Stromal cell of bone marrow (primary cell): ENCODE measurements at regions not wholly inside any gene's neighbourhood (a gene's known extent, or its start where the extent isn't known, plus 50 kb on each side); places are given as distances from the start of the nearest gene placed in this dataset.
"Not testable (repeated sequence)": the region's sequence is repeated elsewhere in the genome, so short reads cannot be mapped to it uniquely, and the experiment has no call there.

Experiments
- DNase-seq: peaks from one replicate; pipeline ENCODE4 v3.0.0-alpha.2; 2012; ENCODE audit warnings: low read depth

DNA sequence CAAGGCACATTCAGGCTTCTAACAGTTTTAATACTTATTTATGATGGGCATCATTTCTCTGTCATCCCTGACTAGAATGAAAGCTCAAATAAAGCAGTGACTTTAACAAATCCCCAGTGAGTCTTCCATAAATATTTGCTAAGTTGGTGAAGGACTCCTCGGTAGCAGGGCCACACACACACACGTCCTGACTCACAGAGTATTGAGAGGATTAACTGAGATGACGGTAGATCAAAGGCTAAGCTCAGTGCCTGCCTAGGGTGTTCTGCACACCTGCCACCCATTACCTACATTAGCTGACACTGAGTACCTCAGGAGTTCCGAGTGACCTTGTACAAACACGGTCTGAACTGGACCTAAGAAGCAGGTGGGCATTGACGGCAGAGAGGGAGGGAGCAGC lies 197.3 kb upstream of the SFSWAP start:
- no peak for DNase-seq

DNA sequence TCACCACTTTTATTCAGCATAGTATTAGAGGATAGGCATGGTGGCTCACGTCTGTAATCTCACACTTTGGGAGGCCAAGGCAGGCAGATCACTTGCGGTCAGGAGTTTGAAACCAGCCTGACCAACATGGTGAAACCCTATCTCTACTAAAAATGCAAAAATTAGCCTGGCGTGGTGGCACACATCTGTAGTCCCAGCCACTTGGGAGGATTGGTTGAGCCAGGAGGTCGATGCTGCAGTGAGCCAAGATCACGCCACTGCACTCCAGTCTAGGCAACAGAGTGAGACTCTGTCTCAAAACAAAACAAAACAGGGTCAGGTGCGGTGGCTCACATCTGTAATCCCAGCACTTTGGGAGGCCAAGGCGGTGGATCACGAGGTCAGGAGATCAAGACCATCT lies 190.3 kb upstream of the SFSWAP start:
- not testable (repeated sequence) for DNase-seq

DNA sequence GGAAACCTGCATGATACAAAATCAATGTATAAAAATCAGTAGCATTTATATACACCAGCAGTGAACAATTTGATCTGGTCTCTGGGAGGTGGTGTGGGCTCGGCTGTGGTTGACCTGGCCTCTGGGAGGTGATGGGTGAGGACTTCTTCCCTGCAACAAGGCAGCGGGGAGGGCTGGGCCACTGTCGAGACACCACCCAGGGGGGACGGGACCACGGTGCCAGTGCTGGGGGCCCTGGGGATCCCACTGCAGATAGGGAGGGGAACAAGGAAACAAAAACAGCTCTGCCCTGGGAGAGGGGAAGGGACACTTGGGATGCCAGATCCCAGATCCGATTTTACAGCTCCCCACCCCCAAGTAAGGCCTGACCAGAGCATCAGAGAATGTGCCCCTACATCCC lies 189.6 kb upstream of the SFSWAP start:
- DNase-seq: no peak

DNA sequence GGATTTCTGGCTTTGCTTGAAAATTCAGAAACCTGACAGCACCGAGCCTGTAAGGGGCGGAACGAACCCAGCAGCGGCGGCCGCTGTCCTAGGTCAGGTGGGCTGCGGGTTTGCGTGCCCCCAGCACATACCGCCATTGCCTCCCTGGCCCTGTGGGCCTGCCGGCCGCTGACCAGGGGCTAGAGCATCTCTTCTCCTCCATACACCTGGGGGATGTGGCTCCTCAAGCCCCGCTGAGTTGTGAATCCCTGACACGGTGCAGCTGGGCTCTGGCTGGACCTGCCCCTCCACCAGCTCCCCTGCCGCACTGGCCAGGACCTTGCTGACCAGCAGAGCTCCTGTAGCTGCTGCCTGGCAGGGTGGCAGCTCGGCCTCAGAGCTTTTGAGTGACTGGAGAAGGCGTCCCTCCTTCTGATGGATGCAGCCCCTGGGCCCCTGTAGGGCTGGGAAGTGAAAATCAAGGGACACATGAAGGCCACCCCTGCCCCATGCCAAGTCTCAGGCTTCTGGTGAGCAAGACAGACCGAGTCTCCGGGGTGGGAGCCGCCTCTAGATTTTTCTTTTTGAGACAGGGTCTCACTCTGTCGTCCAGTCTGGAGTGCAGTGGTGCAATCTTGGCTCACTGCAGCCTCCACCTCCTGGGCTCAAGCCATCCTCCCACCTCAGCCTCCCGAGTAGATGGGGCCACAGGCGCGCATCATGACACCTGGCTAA lies 184.9 kb upstream of the SFSWAP start:
- no peak for DNase-seq

DNA sequence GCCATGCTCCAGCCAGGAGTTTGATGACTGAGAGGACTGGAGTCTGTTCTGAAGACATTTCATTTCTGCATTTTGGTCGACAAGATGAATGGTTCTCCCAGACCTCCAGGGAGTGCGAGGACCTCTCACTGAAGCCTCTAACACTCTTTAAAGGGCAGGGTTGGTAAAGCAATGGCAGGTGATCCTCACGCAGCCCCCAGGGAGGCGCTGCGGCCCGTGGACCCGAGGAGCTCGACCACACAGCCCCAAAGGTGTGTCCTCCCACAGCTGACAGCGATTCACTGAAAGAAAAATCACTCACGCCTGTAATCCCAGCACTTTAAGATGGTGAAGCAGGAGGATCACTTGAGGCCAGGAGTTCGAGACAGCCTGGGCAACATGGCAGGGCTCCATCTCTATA lies 183.8 kb upstream of the SFSWAP start:
- DNase-seq: no peak

DNA sequence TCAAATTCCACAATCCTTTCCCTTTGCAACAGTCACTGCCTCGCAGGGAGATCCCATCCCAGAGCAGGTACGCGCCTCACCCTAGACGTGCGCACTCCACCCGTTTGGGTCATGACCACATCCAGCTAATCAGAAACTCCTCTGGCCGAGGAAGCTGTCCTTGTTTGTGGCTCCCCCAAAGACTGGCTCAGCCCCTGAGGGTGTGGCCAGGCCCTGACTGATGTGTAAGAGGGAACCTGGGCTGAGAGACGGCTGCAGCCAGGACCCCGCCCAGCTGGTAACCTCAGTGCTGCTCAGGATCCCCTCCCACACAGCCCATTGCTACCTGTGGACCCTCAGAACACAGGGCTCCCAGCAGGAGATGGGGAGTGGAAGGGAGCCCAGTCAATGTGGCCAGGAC lies 183.2 kb upstream of the SFSWAP start:
- no peak for DNase-seq

DNA sequence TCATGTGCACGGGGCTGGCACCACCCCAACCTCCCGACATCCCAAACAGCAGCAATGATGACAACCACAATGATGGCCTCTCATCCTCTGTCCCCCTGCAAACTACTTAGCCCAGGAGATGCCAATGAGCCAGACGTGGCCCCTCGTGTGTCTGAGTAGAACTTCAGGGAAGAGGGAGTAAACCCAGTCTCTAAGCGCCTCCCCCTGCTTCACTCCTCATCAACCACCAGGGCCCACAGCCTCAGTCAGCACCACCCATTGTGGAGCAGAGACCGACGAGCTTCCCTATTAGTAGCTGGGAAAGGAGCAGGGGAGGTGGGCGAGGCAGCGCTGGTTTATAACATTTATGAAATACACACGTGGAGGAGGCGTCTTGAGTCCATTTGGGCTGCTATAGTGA lies 182.7 kb upstream of the SFSWAP start:
- DNase-seq: no peak

DNA sequence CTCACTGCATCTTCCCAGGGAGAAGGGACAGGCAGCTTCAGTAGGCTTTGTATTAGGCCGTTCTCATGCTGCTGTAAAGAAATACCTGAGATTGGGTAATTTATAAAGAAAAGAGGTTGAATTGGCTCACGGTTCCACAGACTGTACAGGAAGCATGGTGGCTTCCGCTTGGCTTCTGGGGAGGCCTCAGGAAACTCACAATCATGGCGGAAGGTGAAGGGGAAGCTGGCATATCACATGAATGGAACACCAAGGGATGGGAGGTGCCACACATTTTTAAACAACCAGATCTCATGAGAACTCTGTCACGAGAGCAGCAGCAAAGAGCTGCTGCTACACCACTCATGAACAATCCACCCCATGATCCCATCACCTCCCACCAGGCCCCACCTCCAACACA lies 182.2 kb upstream of the SFSWAP start:
- no peak for DNase-seq

DNA sequence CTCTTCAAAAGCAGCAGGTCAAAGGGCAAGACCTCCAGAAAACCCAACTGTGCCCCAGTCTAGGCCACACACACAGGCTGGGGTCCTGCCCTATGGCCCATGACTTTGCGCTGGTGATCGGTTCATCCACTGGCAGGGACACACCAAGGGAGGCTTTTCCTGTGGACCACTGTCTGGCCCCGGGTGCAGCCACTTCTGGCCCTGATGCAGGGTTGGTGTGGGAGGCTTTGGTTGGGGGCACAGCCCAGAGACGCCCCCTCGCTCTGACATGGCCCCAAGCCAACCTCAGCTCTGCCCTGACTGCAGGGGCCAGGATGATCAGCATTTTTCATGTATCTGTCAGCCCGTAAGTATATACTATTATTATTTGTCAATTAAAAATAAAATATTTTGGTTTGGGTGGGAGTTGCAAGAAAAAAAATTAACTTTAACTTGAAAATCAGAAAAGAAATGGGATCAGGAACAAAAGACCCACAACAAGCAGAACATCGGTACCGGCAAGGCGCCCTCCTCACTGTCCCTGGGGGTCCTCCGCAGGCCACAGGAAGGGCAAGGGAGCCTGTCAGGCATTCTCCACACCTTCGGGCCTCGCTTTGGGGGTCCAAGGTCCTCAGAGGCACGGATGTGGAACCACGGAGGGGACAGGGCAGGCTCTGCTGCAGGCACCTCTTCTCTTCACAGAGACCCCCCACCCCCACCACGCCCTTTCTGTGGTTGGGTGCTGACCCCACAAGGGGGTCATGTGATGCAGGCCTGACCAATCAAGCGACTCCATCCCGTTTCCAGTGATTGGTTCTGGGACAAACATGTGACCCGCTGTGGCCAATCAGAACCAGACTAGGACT lies 181.5 kb upstream of the SFSWAP start:
- no peak for DNase-seq

DNA sequence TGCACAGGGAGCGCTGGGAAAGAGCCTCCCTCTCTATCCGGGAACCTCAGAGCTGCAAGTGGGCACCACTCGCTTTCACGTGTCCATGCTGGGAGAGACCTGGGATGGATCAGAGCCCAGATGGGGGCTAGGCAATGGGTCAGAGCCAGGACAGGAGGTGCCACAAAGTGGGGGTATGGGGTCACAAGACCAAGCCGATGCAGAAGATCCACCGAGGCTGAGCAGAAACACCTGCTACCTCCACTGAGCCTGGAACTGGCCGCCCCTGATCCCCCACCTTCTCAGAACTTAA lies 180.9 kb upstream of the SFSWAP start:
- no peak for DNase-seq

DNA sequence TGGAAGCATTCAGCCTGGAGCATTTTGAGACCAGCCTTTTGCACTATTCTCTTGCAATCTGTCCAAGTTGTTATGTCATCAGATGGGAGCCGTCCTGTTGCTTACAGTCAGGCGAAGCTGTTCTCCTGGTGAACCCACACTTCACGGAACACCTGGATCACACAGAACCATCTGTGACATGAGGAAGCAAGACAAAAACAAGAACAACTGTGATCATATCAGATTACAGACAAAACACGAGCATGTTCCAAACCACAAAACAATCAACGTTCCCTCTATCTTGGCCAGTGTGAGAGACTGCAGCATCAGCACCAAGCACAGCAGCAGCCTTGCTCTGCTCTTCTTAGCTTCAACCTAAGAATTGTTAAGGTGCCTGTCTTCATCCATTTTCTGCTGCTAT lies 180.5 kb upstream of the SFSWAP start:
- no peak for DNase-seq

DNA sequence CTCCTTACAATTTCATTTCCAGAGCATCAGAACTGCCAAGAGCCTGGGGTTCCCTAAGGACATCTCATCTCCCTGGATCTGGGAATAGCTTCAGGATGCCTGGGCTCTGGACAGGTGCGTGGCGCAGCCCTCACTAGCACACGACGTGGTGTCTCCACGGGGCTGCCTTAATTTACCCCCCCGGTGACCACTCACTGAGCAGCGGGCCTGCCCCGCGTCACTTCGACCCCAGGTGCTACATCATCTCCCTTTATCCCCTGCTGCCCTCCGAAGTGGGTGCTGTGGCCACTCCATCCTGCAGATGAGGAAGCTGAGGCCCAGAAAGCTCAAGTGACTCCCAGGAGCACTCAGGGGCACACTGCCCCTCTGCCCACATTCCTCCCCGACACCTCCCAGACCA lies 177.8 kb upstream of the SFSWAP start:
- DNase-seq: no peak

DNA sequence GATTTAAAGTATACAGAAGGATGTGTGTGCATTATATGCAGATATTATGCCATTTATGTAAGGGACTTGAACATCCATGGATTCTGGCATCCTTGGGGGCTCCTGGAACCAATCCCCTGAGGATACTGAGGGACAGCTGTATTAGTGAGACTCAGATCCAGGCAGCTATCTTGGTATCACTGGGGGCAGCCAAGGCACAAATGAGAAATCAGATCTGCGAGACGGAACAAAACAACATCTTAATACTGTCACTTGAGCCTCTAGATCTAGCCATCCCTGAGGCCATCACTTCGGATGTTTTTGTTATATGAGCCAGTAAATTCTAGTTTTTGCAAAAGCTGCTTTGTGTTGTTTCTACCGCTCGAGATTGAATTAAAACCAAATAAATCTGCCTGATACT lies 175.1 kb upstream of the SFSWAP start:
- no peak for DNase-seq

DNA sequence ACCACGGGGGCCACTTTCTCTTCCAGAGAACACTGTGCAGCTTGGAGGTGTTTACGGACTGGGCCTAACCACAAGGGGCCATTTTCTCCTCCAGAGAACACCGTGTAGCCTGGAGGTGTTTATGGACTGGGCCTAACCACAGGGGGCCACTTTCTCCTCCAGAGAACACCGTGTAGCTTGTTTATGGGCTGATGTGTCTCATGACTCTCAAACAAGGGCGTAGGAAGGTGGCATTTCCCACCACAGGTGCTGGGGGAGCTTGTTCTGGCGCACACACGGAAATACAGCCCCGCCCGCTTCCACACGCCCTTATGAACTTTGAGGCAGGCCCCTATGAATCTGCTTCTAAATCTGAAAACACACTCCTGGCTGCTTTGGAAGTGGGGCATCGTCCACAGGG lies 174.6 kb upstream of the SFSWAP start:
- DNase-seq: no peak

DNA sequence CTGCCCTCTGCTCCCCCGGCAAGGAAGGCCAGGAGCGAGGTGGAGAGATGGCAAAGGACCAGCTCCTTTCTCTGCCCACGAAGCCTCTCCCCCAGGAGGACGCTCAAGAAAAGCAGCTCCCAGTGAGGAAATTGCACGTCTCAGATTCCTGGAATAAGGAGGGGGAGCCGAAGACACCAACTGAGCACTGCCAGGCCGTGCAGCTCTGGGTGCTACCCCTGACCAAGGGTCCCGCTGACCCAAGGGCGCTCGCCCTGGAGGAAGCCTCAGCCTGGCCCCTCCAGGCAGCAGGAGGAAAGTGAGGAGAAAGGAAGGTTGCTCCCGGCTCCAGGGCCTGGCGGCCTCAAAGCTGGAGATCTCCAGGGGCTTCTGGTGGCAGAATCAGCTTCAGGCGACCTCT lies 174.1 kb upstream of the SFSWAP start:
- DNase-seq: no peak

DNA sequence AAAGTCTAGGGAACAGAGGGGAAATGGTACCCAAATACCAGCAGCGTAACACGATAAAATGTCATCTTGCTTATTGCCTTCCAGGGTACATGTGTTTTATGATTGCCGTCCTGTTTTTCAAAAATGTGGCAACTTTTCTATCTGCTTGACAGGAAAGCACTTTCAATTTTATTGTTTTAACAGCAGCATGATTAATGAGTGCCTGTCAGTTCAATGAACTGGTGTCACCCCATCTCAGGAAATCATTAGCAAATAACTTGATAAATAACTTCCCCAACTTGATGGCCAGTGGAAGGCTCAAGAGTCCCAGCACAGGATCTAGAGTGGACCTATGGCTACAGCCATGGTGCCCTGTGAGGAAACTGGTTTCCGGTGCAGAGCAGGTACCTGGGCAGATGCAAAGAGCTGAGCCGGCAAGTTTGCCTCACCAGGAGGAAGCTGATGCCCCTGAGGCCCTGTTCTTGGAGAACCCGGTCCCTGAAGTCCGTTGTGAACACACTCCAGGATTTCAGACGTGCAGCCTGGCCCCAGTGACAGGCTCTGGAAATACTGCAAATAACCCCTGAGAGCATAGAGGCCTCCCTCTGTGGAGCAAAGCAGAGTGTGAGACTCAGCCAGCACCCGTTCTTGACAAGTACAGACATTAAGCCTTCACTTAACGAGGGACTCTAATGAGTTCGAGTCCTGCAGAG lies 173.5 kb upstream of the SFSWAP start:
- DNase-seq: no peak

DNA sequence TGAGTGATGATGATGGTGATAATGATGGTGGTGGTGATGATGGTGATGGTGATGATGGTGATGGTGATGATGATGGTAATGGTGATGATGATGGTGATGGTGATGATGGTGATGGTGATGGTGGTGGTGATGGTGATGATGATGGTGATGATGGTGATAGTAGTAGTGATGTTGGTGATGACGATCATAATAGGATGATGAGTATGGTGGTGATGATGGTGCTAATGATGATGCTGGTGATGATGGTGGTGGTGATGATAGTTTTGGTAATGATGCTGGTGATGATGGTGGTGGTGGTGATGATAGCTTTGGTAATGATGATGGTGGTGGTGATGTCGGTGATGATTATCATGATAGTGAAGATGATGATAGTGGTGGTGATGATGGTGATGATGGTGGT lies 171.5 kb upstream of the SFSWAP start:
- DNase-seq: no peak

DNA sequence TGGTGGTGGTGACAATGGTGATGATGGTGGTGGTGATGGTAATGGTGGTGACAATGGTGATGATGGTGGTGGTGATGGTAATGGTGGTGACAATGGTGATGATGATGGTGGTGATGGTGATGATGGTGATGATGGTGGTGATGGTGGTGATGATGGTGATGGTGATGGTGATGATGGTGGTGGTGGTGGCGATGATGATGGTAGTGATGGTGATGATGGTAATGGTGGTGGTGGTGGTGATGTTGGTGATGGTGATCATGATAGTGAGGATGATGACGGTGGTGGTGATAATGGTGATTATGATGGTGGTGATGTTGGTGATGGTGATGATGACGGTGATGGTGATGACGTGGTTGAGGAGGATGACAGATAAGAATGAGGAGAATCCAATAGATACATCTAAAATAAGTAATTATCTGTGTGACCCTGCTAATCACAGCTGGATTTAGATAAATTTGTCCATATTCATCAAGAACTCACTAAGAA lies 170.7 kb upstream of the SFSWAP start:
- no peak for DNase-seq

DNA sequence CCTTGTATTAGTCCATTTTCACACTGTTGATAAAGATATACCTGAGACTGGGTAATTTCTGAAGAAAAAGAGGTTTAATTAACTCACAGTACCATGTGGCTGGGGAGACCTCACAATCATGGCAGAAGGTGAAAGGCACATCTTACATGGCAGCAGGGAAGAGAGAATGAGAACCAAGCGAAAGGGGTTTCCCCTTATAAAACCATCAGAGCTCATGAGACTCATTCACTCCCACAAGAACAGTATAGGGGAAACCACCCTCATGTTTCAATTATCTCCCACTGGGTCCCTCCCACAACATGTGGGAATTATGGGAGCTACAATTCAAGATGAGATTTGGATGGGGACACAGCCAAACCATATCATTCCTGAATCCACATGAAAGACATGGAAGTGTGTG lies 169.4 kb upstream of the SFSWAP start:
- DNase-seq: not testable (repeated sequence)

DNA sequence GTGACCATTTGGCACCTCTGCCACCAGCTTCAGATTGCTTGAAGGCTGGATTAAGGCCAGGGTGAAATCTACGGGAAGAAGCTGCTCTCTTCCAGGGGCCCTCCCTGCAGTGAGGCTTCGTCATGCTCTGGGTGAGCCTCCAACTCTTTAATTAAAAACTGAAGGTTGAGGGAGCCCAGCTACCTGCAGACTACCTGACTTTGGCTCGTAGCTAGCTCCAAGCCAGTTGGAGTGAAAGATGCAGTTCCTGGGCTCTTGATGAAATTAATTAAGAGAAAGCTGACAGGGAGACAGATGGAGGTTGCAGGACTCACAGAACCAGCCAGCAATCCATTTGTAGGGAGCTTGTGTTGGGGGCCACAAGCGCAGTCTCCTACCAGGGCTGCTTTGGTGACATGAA lies 168.5 kb upstream of the SFSWAP start:
- no peak for DNase-seq

DNA sequence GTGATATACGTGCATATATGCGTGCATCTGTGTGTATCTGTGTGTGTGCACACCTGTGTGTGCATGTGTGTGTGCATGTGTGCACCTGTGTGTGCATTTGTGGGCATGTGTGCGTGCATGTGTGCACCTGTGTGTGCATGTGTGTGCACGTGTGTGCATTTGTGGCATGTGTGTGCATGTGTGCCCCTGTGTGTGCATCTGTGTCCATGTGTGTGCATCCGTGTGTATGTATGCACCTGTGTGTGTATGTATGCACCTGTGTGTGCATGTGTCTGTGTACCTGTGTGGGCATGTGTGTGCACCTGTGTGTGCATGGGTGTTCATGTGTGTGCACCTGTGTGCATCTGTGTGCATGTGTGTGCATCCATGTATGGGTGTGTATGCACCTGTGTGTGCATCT lies 167.8 kb upstream of the SFSWAP start:
- no peak for DNase-seq

DNA sequence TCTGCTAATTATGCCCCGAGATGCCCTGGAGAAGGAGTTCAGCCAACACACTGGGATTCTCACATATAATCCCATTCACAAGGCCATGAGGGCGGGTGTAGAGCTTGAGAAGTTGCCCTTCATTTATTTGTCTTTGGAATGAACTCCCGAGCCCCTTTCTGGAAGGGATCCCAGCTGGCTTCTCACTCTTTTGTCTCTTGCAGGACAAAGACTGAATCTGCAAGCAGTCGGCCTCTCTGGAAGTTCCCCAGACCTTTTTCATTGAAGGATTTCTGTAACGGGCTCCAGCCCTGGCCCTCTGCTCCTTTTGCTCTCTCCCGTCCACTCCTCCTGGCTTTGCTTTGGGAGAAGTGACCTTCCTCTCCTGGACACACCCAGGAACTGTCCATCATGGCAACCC lies 163.3 kb upstream of the SFSWAP start:
- no peak for DNase-seq

DNA sequence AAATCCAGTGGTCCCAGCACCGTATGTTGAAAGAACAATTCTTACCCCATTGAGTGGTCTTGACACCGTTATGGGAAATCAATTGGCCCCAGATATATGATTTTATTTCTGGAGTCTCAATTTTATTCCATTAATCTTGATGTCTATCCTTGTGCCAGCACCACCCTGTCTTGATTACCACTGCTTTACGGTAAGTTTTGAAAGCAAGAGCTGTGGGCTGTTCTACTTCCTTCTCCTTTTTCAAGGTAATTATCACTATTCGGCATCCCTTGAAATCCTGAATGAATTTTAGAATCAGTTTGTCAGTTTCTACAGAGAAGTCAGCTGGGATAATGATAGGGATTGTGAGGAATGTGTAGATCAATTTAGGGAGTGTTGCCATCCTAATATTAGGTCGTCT lies 160.8 kb upstream of the SFSWAP start:
- no peak for DNase-seq
